NT2/D1 (cell line): ENCODE measurements at regions not wholly inside any gene's neighbourhood (a gene's known extent, or its start where the extent isn't known, plus 50 kb on each side); places are given as distances from the start of the nearest gene placed in this dataset.
"Not testable (repeated sequence)": the region's sequence is repeated elsewhere in the genome, so short reads cannot be mapped to it uniquely, and the experiment has no call there.

Source experiments
- DNase-seq: peaks from one replicate; pipeline ENCODE4 v3.0.0-alpha.2; 2011; ENCODE audit warnings: low read depth, low spot score
- H3K27me3 ChIP-seq: 2 replicates; pipeline ENCODE4 v1.6.0; 2011; ENCODE audit warnings: mild to moderate bottlenecking; ENCODE audit not compliant: insufficient read length, insufficient read depth
- H3K36me3 ChIP-seq: 2 replicates; pipeline ENCODE4 v1.6.1; 2011; ENCODE audit warnings: mild to moderate bottlenecking, low read length, mixed read lengths; ENCODE audit not compliant: insufficient read depth, insufficient read length
- H3K4me1 ChIP-seq: 2 replicates; pipeline ENCODE4 v1.5.1; 2011; ENCODE audit not compliant: insufficient read depth, insufficient read length
- H3K4me3 ChIP-seq: 2 replicates; pipeline ENCODE4 v1.5.1; 2011; ENCODE audit warnings: low read depth; ENCODE audit not compliant: insufficient read length
- H3K9ac ChIP-seq: 2 replicates; pipeline ENCODE4 v1.6.0; 2011; ENCODE audit warnings: low read depth; ENCODE audit not compliant: insufficient read length
- H3K9me3 ChIP-seq: 2 replicates; pipeline ENCODE4 v1.5.1; 2011; ENCODE audit warnings: mild to moderate bottlenecking, low read length; ENCODE audit not compliant: insufficient read depth
- SUZ12 ChIP-seq: IDR thresholded peaks from 2 replicates; pipeline ENCODE4 v1.6.1; 2011; ENCODE audit not compliant: insufficient read length, insufficient read depth; ENCODE audit errors: extremely low read depth
- YY1 ChIP-seq: IDR thresholded peaks from 2 replicates; pipeline ENCODE4 v1.6.1; 2011; ENCODE audit not compliant: insufficient read length, insufficient read depth
- ZNF274 ChIP-seq: IDR thresholded peaks from 2 replicates; pipeline ENCODE4 v1.6.1; 2011; ENCODE audit warnings: mild to moderate bottlenecking, low read depth, low read length

DNA sequence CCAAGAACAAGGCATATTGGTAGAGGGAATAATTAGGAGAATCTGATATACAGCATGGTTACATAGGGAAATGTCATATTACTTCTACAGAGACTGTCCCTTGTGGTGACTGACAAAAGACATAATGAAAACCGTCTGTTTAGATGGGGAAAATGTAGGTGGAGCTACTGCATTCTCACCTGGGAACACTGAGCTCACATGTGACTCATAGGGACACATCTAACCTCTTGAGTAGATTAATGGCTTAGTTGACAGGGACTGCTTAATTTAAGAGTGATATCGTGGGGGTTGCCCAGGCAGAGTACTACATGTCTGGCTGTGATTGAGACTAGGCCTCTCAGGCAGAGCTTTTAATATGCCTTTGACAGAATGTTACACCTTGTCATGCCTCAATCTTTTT is 235.3 kb upstream of the ZFP64 start:
- DNase-seq: no peak
- no peaks in the 10 kb centered on the region for H3K36me3 ChIP-seq
- no peak for TF ChIP-seq ZNF274
- no peak for TF ChIP-seq SUZ12
- no peak for TF ChIP-seq YY1
- peaks cover 3% of the 10 kb centered on the region for H3K4me1 ChIP-seq
- H3K27me3 ChIP-seq: no peaks in the 10 kb centered on the region
- no peak overlapping the region for H3K9ac ChIP-seq
- peaks cover 6% of the 10 kb centered on the region; the same call in 1 of the 2 replicates for H3K9me3 ChIP-seq
- H3K4me3 ChIP-seq: no peak overlapping the region

DNA sequence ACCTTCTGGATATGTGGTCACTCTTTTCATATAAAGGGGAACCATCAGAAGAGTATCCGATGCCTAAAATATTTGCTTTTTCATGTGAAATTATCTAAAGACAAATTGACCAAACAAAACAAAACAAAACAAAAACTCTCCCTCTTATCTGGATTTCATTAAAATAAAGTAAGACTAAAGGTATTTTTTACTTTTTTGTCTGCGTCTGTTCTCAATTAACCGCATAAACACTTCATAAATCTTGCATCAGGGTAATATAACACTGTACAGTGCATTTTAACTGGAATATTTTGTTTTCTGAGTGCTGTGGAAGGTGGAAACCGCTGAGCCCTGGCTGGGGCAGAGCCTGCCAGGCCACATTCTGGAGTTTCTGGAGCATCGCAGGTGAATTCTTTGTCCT is 234.1 kb upstream of the ZFP64 start:
- H3K4me1 ChIP-seq: peaks cover 3% of the 10 kb centered on the region
- peaks cover 6% of the 10 kb centered on the region; the same call in 1 of the 2 replicates for H3K9me3 ChIP-seq
- H3K9ac ChIP-seq: no peak overlapping the region
- no peak for DNase-seq
- no peaks in the 10 kb centered on the region for H3K27me3 ChIP-seq
- no peaks in the 10 kb centered on the region for H3K36me3 ChIP-seq
- H3K4me3 ChIP-seq: no peak overlapping the region
- TF ChIP-seq ZNF274 (no peak), YY1 (no peak), SUZ12 (no peak)

DNA sequence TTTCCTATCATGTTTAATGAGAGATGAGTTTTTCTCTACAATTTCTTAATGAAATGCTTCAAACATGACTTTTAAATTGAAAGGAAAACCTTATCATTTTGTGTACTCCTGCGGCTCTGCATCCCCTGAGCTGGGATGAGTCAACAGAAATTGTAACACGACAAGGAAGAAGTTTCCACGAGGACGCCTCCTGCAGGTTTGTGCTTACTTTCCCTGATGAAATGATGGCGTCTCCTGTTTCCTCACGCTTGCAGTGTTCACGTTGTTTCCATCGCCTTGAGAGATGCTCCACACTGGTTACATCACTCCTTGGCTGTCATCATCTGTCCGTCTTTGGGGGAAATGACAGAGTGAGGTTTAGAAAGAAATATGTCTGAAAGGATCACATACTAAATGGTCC is 233.7 kb upstream of the ZFP64 start:
- Histone ChIP-seq H3K9ac (no peak overlapping the region), H3K9me3 (peaks cover 6% of the 10 kb centered on the region; the same call in 1 of the 2 replicates), H3K27me3 (no peaks in the 10 kb centered on the region), H3K4me3 (no peak overlapping the region), H3K36me3 (no peaks in the 10 kb centered on the region), H3K4me1 (no peaks in the 10 kb centered on the region)
- DNase-seq: no peak
- TF ChIP-seq ZNF274: no peak
- TF ChIP-seq YY1: no peak
- no peak for TF ChIP-seq SUZ12

DNA sequence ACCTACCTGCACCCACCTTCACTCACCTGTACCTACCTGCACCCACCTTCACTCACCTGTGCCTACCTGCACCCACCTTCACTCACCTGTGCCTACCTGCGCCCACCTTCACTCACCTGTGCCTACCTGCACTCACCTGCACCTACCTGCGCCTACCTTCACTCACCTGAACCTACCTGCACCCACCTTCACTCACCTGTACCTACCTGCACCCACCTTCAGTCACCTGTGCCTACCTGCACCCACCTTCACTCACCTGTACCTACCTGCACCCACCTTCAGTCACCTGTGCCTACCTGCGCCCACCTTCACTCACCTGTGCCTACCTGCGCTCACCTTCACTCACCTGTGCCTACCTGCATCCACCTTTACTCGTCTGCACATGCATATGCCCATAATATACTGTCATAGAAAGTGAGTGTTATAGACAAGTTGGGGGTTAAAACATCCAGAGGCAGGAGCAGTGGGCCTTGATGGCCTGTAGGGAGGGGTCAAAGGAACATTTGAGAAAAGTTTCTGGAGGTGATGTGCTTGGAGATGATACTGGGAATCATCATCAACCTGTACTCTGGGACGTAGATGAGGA is 232.9 kb upstream of the ZFP64 start:
- H3K4me3 ChIP-seq, H3K27me3 ChIP-seq, H3K9me3 ChIP-seq, H3K9ac ChIP-seq, DNase-seq, H3K4me1 ChIP-seq, H3K36me3 ChIP-seq: not testable (repeated sequence)

DNA sequence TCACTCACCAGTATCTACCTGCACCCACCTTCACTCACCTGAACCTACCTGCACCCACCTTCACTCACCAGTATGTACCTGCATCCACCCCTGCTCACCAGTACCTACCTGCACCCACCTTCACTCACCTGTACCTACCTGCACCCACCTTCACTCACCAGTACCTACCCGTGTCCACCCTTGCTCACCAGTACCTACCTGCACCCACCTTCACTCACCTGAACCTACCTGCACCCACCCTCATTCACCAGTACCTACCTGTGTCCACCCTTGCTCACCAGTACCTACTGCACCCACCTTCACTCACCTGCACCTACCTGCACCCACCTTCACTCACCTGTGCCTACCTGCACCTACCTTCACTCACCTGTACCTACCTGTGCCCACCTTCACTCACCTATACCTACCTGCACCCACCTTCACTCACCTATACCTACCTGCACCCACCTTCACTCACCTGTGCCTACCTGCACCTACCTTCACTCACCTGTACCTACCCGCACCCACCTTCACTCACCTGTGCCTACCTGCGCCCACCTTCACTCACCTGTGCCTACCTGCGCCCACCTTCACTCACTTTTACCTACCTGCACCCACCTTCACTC is 232.1 kb upstream of the ZFP64 start:
- H3K4me3 ChIP-seq, H3K36me3 ChIP-seq, DNase-seq, H3K9me3 ChIP-seq, H3K9ac ChIP-seq, H3K27me3 ChIP-seq, H3K4me1 ChIP-seq: not testable (repeated sequence)

DNA sequence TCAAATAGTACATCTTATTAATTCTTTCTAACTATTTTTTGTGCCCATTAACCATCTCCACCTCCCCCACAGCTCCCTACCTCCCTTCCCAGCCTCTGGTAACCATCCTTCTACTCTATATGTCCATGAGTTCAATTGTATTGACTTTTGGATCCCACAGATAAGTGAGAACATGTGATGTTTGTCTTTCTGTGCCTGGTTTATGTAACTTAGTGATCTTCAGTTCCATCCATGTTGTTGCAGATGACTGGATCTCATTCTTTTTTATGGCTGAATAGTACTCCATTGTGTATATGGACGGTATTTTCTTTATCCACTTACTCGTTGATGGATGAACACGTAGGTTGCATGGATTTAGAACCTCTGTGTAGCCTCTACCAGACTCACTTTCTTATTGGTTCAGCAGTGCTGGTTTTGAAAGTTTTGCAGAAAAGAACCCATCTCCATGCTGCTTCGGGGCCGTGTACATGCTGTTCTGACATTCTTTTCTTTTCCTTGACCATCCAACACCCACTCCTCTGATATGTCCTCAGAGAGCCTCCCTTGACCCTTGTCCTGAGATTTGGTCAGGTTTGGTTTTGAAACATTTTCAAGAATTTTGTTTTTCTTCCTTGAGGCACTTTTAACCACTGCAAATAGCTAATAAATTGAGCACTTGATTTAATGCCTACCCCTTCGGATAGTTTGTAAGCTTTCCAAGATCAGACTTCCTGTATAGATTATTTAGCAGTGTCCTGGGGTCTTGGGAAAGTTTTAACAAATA is 231.2 kb upstream of the ZFP64 start:
- no peak for TF ChIP-seq YY1
- TF ChIP-seq ZNF274: no peak
- TF ChIP-seq SUZ12: no peak
- DNase-seq: no peak
- Histone ChIP-seq H3K9me3 (no peaks in the 10 kb centered on the region; the same call in 1 of the 2 replicates), H3K9ac (no peak overlapping the region), H3K4me3 (no peak overlapping the region), H3K36me3 (no peaks in the 10 kb centered on the region), H3K4me1 (no peaks in the 10 kb centered on the region), H3K27me3 (no peaks in the 10 kb centered on the region)

DNA sequence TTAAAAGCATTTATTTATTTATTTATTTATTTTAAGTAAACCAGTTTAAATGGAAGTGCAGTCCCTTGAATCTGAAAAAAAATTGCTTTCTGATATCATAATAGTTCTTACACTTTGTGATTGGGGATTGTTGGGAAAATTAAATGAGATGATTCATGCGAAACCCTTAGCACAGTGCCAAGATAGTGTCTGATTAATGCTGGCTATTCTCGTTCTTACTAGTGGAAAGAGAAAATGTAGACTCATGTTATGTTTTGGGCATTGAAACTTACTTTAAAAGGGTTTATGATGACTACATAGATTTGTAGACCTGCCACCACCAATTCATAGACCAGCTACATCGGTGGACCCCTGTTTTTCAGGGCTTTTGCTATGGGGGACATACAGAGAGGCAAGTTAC is 229.2 kb upstream of the ZFP64 start:
- DNase-seq: no peak
- Histone ChIP-seq H3K9ac (no peak overlapping the region), H3K4me3 (no peak overlapping the region), H3K36me3 (no peaks in the 10 kb centered on the region), H3K27me3 (no peaks in the 10 kb centered on the region), H3K4me1 (no peaks in the 10 kb centered on the region), H3K9me3 (no peaks in the 10 kb centered on the region; the same call in 1 of the 2 replicates)
- TF ChIP-seq YY1: no peak
- no peak for TF ChIP-seq SUZ12
- TF ChIP-seq ZNF274: no peak
